Upper lobe of left lung (tissue), 4 donors: ENCODE measurements at regions not wholly inside any gene's neighbourhood (a gene's known extent, or its start where the extent isn't known, plus 50 kb on each side); places are given as distances from the start of the nearest gene placed in this dataset.

ENCODE experiments used
- CTCF ChIP-seq, 6 experiments: fragments of 450-650 bp in 4 of 6; fragments of 200-600 bp in 2 of 6; sonication (generic) in 2 of 6; IDR thresholded peaks; one replicate each; pipeline ENCODE4 v1.5.1; 2016 to 2019; ENCODE audit warnings: antibody characterized with exemption in 6 of 6
- EP300 ChIP-seq, 4 donors: sonication (generic); formaldehyde crosslinking; IDR thresholded peaks; one replicate each; pipeline ENCODE4 v1.5.1; 2017; ENCODE audit warnings: antibody characterized with exemption in 4 of 4, control low read depth in 2 of 4
- POLR2A ChIP-seq, 4 donors: fragments of 450-650 bp; IDR thresholded peaks; one replicate each; pipeline ENCODE4 v1.5.1; 2016 to 2017; ENCODE audit warnings: antibody characterized with exemption in 4 of 4, mild to moderate bottlenecking in 2 of 4
- POLR2AphosphoS5 ChIP-seq, 2 donors: sonication (generic); formaldehyde crosslinking; IDR thresholded peaks; one replicate each; pipeline ENCODE4 v1.5.1; 2017; ENCODE audit warnings: antibody characterized with exemption in 2 of 2

- no peak for TF ChIP-seq EP300 (IDR thresholded peaks at IDR 0.05)
- TF ChIP-seq CTCF (IDR thresholded peaks at IDR 0.05), result no peak
- TF ChIP-seq POLR2A (IDR thresholded peaks at IDR 0.05), result no peak
- TF ChIP-seq POLR2AphosphoS5 (IDR thresholded peaks at IDR 0.05), result no peak
These were observed 321.5 kb upstream of the POU3F4 start for GRCh38 chrX:83186632-83187031.
